Aorta (tissue), 5 donors: ENCODE measurements at regions not wholly inside any gene's neighbourhood (a gene's known extent, or its start where the extent isn't known, plus 50 kb on each side); places are given as distances from the start of the nearest gene placed in this dataset.

Experiments
- ATAC-seq: fragments of 200-7000 bp; cut with Tn5 transposase; one replicate; pipeline ENCODE4 v1.9.1; 2022; ENCODE audit warnings: moderate library complexity; ENCODE audit not compliant: low FRiP score
- DNase-seq, 2 donors: peaks; one replicate each; pipeline ENCODE4 v3.0.0-alpha.2; 2020
- H3K27ac ChIP-seq, 2 donors: one replicate each; pipeline ENCODE4 v1.5.1; 2013; ENCODE audit warnings: low read length in 2 of 2, mild to moderate bottlenecking in 2 of 2, moderate library complexity in 2 of 2, control low read depth in 1 of 2, inconsistent platforms in 1 of 2, low read depth in 1 of 2
- H3K27me3 ChIP-seq, 2 donors: one replicate each; pipeline ENCODE4 v1.6.1; 2013; ENCODE audit warnings: control low read depth in 1 of 2, low read length in 1 of 2, mild to moderate bottlenecking in 1 of 2, moderate library complexity in 1 of 2; ENCODE audit not compliant: insufficient read depth in 2 of 2, control insufficient read depth in 1 of 2
- H3K36me3 ChIP-seq, 2 donors: one replicate each; pipeline ENCODE4 v1.6.1; 2013; ENCODE audit warnings: control low read depth in 1 of 2, low read length in 1 of 2, mild to moderate bottlenecking in 1 of 2; ENCODE audit not compliant: insufficient read depth in 2 of 2, control insufficient read depth in 1 of 2
- H3K4me1 ChIP-seq, 2 donors: one replicate each; pipeline ENCODE4 v1.6.1; 2013; ENCODE audit warnings: low read length in 2 of 2, control low read depth in 1 of 2, mild to moderate bottlenecking in 1 of 2, moderate library complexity in 1 of 2; ENCODE audit not compliant: insufficient read depth in 2 of 2, control insufficient read depth in 1 of 2
- H3K4me3 ChIP-seq, 2 donors: one replicate each; pipeline ENCODE4 v1.5.1; 2013; ENCODE audit warnings: low read length in 2 of 2, control low read depth in 1 of 2, mild to moderate bottlenecking in 1 of 2
- H3K9me3 ChIP-seq: one replicate; pipeline ENCODE4 v1.6.1; 2013; ENCODE audit warnings: mild to moderate bottlenecking, low read length; ENCODE audit not compliant: control insufficient read depth
- WGBS, 2 donors: extraction: QIAGEN DNeasy Blood & Tissue Kit; methylation state at CpG; one replicate each; pipeline ENCODE4 v1.1.7; 2013; 5-methylcytosine and 5-hydroxymethylcytosine counted together
- intact Hi-C, 2 donors: fragments of 100-400 bp; cut with DNase I; formaldehyde crosslinking; loops; one replicate each; pipeline versions ENCODE4 v1.14.2 to v1.15.0; 2022
- donor health status: healthy with polysubstance abuse.
- donor health status: Bipolar disorder and iron deficiency.
- donor health status: DM: no; HTN: no; CAD: no.
- donor health status: DM: no; HTN: no; CAD: no.
- donor health status: DM: yes; HTN: yes; CAD: no.

DNA sequence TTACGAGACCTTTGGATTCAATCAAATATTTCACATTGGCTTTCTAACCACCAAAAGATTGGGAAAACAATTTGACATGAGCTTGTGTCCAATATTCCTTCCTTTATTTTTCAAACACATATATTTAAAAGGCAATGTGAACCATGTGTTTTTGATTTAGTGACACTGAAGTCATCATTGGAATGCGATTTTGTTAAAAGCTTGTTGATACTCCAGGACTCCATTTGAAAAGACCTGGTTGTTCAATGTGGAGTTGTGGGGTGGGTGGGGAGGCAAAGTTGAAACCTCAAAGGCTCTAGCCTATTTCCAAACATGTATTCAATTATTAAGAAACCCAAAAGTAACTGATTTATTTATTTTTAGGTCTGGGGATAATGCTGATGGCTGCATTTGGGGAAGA is 114.1 kb upstream of the TRIB2 start:
- H3K9me3 ChIP-seq: no peaks in the 10 kb centered on the region
- no peaks in the 10 kb centered on the region for H3K27me3 ChIP-seq
- H3K36me3 ChIP-seq: no peaks in the 10 kb centered on the region
- H3K4me1 ChIP-seq: no peaks in the 10 kb centered on the region
- WGBS, 2 donors: 87 to 93% methylated on average over 2 of the region's 2 CpGs
- DNase-seq (no peak), ATAC-seq (no peak)
- no peak overlapping the region for H3K4me3 ChIP-seq
- H3K27ac ChIP-seq: no peak overlapping the region
- intact Hi-C loops: no loop called here

- WGBS, 2 donors: 56 to 57% methylated on average over 1 of the region's 1 CpG
- DNase-seq (no peak), ATAC-seq (no peak)
- Histone ChIP-seq H3K4me1 (no peaks in the 10 kb centered on the region), H3K4me3 (no peak overlapping the region), H3K27ac (no peak overlapping the region), H3K27me3 (no peaks in the 10 kb centered on the region), H3K36me3 (no peaks in the 10 kb centered on the region), H3K9me3 (no peaks in the 10 kb centered on the region)
- intact Hi-C loops: no loop called here
Measured at GRCh38 chr2:12603781-12604295, 112.9 kb upstream of the TRIB2 start.

- intact Hi-C loops: no loop called here
- Histone ChIP-seq H3K4me3 (no peak overlapping the region), H3K4me1 (no peaks in the 10 kb centered on the region), H3K27ac (no peak overlapping the region), H3K27me3 (no peaks in the 10 kb centered on the region), H3K36me3 (no peaks in the 10 kb centered on the region), H3K9me3 (no peaks in the 10 kb centered on the region)
- no peak for ATAC-seq
- no peak for DNase-seq
- 83 to 88% methylated on average over 2 of the region's 2 CpGs for WGBS, 2 donors
Measured at GRCh38 chr2:12604341-12604740, 112.4 kb upstream of the TRIB2 start.

DNA sequence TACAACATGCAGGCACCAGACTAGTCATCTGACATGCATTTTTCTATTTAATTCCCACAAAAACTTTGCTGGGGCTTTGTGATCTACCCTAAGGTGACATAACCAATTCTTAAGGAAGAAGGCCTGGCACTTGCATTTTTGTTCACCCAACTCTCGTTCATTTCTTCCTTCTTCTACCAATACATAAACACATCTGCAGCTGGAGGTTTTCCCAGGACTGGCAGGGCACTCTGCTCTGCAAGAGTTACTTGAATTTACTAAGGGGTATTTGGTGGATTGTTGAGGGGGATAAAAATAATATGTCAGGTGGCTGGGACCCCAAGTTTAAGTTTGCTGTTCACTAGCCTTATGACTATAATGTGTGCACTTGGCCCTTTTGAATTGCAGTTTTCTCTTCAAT is 111.4 kb upstream of the TRIB2 start:
- ATAC-seq (no peak), DNase-seq (no peak)
- H3K27me3 ChIP-seq: no peaks in the 10 kb centered on the region
- H3K36me3 ChIP-seq: no peaks in the 10 kb centered on the region
- H3K4me1 ChIP-seq: no peaks in the 10 kb centered on the region
- no peak overlapping the region for H3K27ac ChIP-seq
- no peaks in the 10 kb centered on the region for H3K9me3 ChIP-seq
- 12 to 21% methylated on average over 1 of the region's 1 CpG for WGBS, 2 donors
- intact Hi-C loops: no loop called here
- H3K4me3 ChIP-seq: no peak overlapping the region

DNA sequence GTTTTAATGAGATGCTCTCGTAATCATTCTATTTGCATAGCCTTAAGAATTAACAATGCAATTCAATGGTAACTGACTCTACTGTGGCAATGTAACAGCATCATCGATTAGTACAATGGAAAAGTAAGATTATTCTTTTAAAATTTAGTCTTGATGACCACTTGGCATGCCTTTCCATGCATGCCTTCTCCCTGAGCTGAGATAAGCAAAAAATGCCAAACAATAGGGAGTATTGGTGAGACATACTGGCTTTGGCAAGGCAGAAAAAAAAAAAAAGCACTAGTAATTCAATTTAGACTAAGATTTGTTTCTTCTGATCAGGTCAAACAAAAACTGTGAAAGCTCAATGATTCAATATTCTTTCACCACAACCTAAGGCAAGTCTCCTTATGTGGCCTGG is 110.8 kb upstream of the TRIB2 start:
- no peaks in the 10 kb centered on the region for H3K4me1 ChIP-seq
- no peaks in the 10 kb centered on the region for H3K9me3 ChIP-seq
- ATAC-seq: no peak
- no peak for DNase-seq
- intact Hi-C loops: no loop called here
- H3K36me3 ChIP-seq: no peaks in the 10 kb centered on the region
- H3K27me3 ChIP-seq: no peaks in the 10 kb centered on the region
- 47 to 59% methylated on average over 2 of the region's 2 CpGs for WGBS, 2 donors
- H3K4me3 ChIP-seq: no peak overlapping the region
- no peak overlapping the region for H3K27ac ChIP-seq

GRCh38 chr2:12606472-12607000 is 110.2 kb upstream of the TRIB2 start:
- intact Hi-C loops: no loop called here

DNA sequence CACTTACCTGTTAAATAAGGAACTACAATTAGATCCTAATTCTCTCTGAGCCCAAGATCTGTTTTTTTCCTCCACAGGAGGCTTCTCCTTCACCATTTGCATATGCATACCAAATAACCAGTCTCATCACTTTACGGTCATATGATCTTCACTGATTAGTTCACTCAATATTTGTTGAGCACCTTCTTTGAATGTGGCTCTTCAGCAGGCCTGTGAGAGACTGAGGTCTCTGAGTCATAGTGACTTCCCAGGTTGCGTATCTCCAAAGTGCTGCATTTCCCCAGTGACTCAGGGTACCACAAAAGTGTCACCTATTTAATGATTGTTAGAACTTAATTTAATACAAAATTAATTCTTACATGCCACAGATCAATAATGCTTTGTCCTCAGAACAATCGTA is 108.8 kb upstream of the TRIB2 start:
- Histone ChIP-seq H3K27me3 (no peaks in the 10 kb centered on the region), H3K4me1 (no peaks in the 10 kb centered on the region), H3K36me3 (no peaks in the 10 kb centered on the region), H3K4me3 (no peak overlapping the region), H3K27ac (no peak overlapping the region), H3K9me3 (no peaks in the 10 kb centered on the region)
- no peak for DNase-seq
- ATAC-seq: no peak
- intact Hi-C loops: no loop called here
- 94 to 97% methylated on average over 3 of the region's 3 CpGs for whole genome bisulfite sequencing, 2 donors

More at GRCh38 chr2:12606472-12607000, 110.2 kb upstream of the TRIB2 start:
- Histone ChIP-seq H3K9me3 (no peaks in the 10 kb centered on the region), H3K36me3 (no peaks in the 10 kb centered on the region), H3K4me3 (no peak overlapping the region), H3K27ac (no peak overlapping the region), H3K27me3 (no peaks in the 10 kb centered on the region), H3K4me1 (no peaks in the 10 kb centered on the region)
- WGBS, 2 donors: 6 to 9% methylated on average over 5 of the region's 5 CpGs
- DNase-seq (no peak), ATAC-seq (no peak)

- Histone ChIP-seq H3K27ac (no peak overlapping the region), H3K9me3 (no peaks in the 10 kb centered on the region), H3K4me3 (no peak overlapping the region), H3K36me3 (no peaks in the 10 kb centered on the region), H3K27me3 (no peaks in the 10 kb centered on the region), H3K4me1 (no peaks in the 10 kb centered on the region)
- intact Hi-C loops: loop anchor here in 1 of 2 donors (10.0 kb wide), 1 partner anchor 104 kb away; the partner anchor contains the start of gene TRIB2
- no peak for ATAC-seq
- DNase-seq: no peak
Measured at GRCh38 chr2:12610314-12610713, 106.4 kb upstream of the TRIB2 start.

DNA sequence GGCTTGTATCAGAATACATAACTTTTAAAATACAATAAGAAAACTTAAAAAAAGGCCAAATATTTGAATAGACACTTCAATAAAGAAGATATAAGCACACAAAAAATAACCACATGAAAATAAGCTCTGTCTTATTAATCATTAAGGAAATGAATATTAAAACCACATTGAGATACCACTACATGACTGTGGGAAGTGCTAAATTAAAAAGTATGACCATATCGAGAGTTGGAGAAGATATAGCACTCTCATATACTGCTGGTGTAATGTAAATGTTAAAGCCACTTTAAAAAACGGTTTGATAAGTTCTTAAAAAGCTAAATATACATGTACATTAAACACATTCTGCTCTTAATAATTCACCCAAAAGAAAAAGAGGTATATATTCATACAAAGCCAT is 104.6 kb upstream of the TRIB2 start:
- H3K27me3 ChIP-seq: no peaks in the 10 kb centered on the region
- intact Hi-C loops: loop anchor here in 1 of 2 donors (10.0 kb wide), 1 partner anchor 103 kb away; the partner anchor contains the start of gene TRIB2
- no peaks in the 10 kb centered on the region for H3K36me3 ChIP-seq
- H3K4me3 ChIP-seq: no peak overlapping the region
- DNase-seq (no peak), ATAC-seq (no peak)
- no peaks in the 10 kb centered on the region for H3K9me3 ChIP-seq
- WGBS, 2 donors: 90 to 91% methylated on average over 2 of the region's 2 CpGs
- H3K27ac ChIP-seq: no peak overlapping the region
- no peaks in the 10 kb centered on the region for H3K4me1 ChIP-seq
